Middle frontal gyrus (tissue), 1 donor: ENCODE measurements at regions not wholly inside any gene's neighbourhood (a gene's known extent, or its start where the extent isn't known, plus 50 kb on each side); places are given as distances from the start of the nearest gene placed in this dataset.
"Not testable (repeated sequence)": the region's sequence is repeated elsewhere in the genome, so short reads cannot be mapped to it uniquely, and the experiment has no call there.

Experiments
- DNase-seq: peaks from one replicate; pipeline ENCODE4 v3.0.0-alpha.2; 2015; ENCODE audit warnings: low spot score; ENCODE audit errors: extremely low spot score

- no peak for DNase-seq
Observed at GRCh38 chr5:156170351-156170961, 156.5 kb upstream of the SGCD start.

DNA sequence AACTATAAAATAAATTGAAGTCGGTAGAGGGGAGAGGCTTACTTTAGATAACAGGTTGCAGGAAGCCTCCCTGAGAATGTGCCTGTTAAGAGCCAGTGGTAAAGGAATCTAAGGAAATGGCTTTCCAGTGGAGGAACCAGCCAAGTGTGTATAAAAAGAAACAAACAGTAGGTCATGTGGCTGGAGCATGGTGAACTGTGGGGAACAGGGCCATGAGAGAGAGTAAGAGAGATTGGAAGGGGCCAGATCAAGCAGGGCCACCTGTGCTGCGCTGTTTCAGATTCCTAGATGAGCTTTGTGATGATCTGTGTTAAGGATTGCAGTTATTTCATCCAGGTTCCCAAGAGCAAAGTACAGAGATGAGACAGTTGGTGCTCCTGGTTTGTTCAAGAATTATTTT lies 152.7 kb upstream of the SGCD start:
- DNase-seq = no peak

- no peak for DNase-seq
Observed at GRCh38 chr5:156178117-156178516, 148.8 kb upstream of the SGCD start.

DNA sequence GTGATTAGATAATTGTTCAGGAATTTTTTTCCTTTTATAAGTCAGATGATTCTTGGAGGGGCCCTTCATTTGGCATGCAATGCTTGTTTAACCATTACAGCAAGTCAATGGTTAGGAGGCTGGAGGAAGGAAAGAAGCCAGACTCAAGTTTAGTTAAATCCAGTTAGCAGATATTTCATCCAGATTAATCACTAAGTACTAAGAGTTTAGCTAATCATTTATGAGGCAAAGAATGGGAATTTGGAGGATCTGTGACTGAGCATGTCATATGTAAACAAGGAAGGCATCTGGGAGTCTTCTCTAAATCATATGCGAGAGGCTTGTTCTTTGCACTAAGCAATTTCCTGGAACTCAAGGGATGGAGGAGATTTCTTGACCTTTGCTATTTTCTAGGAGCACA lies 145.3 kb upstream of the SGCD start:
- DNase-seq = no peak

- no peak for DNase-seq
Observed at GRCh38 chr5:156182174-156182967, 144.6 kb upstream of the SGCD start.

DNA sequence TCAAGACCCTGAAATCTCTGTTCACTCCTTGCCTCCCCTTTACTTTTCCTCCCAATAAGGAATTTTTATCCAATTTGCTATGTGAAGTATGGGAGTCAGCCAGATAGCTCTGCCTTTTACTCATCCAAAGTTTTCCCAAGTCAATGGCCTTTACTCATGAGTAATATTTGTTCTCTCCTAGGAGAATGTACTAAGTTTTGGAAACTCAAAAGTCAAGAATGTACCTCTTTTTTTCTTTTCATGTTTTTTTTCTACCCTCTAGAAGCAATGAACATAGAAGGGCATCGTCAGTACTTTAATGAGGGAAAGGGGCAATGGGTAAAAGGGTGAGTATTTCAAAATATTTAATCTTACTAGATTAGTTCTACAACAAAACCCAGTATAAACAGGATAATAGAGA lies 140.2 kb upstream of the SGCD start:
- no peak for DNase-seq

DNA sequence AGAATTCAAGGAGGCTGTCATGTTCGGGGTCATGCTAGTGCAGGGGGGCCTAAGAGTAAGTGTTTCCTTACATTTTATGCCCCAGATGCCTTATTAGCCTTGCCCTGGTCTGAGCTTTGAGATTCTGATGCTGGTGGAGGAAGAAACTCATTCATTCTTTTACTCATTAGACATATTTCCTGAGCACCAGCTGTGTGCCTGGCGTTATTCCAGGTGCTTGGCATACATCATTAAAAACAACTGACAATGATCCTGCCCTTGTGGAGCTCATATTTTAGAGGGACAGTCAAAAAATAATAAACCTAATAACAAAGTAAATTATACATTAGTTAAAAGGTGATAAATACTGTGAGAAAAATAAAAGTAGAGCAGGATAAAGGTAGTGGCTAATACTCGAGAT lies 138.9 kb upstream of the SGCD start:
- DNase-seq = no peak

GRCh38 chr5:156189628-156190027 lies 137.3 kb upstream of the SGCD start:
- DNase-seq = no peak

GRCh38 chr5:156191547-156191946 lies 135.4 kb upstream of the SGCD start:
- no peak for DNase-seq

GRCh38 chr5:156197042-156197635 lies 129.8 kb upstream of the SGCD start:
- no peak for DNase-seq

DNA sequence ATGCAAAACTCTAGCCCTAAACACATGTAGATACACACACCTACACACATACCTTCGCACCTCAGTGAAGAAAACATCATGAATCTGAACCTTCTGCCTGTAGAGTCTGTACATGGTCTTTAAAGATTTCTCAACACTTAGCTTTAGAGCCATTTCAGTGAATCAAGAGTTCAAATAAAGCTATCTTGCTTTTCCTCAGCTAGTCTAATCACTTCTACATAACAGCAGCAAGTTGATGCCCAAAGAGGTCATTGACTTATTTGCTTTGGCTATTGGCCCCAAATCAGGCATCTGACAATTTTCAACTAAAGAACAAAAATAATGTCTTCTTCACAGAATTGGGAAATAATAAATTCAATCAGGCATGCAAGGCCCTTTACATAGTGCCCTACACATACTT lies 127.9 kb upstream of the SGCD start:
- no peak for DNase-seq

DNA sequence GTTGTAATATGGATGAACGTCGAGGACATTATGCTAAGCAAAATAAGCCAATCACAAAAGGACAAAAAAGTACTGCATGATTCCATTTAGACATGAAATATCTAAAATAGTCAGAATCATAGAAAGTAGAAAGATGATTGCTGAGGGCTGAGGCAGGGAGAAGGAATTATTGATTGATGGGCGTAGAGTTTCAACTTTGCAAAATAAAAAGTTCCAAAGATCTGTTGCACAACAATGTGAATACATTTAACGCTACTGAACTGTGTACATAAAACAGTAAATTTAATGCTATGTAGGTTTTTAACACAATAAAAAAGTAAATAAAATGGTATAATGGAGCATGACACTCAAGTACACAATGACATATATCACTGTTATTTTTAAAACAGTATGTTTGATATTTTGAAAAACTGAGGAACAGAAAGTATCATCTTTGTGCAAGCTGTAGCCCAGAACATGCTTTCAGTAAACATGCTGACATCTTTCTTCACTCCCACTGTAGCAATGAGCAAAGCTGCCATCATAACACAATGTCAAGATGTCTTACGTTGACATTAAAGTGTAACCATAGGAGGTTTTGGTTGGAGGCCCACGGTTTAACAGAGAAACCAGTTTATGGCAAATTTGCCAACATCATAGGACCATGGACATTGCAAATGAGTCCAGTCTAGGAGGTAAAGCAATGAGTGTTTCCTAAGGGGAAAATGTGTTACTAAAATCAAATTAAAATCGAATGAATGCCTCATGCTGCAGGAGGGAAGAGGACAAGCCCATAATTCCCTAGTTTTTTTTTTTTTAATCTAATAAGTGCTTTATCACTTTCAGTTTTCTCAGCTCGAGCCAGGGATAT lies 125.8 kb upstream of the SGCD start:
- no peak for DNase-seq

GRCh38 chr5:156201788-156202403 lies 125.1 kb upstream of the SGCD start:
- no peak for DNase-seq

GRCh38 chr5:156208271-156208670 lies 118.7 kb upstream of the SGCD start:
- no peak for DNase-seq

DNA sequence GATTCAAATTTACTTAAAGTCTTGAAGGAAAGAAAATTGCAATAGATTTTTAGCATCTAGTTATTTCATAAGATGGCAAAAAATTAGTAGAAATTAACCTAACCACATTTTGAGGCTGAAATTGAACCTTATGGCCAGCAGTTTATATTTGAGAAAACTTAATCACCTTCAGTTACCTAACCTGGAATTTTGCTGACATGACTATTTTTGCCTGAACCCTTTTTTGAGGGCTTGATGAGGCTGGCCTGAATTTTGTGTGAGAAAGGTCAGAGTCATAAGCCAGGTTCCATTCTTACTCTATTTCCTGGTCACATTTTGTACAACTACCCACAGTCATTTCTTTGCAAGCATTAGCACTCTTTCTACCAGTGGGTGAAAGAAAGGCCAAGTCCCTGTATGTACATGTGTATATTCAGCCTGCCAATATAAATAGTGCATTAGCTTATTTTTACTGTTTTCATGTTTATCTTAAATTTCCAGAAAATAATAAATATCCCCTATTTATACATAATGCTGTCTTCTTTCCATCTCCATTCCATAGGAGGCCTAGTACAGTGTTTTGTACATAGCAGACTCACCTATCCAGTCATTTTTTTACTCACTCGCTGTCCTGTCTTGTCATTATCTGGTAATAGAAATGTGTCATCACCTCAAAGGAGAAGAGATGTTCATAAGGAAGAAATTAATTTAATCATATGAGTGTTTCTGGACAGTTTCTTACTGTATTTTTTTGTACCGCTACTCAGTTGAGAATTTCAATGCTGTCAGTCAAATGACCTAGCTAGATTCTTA lies 108.4 kb upstream of the SGCD start:
- DNase-seq = no peak

GRCh38 chr5:156219483-156220005 lies 107.4 kb upstream of the SGCD start:
- DNase-seq = no peak

DNA sequence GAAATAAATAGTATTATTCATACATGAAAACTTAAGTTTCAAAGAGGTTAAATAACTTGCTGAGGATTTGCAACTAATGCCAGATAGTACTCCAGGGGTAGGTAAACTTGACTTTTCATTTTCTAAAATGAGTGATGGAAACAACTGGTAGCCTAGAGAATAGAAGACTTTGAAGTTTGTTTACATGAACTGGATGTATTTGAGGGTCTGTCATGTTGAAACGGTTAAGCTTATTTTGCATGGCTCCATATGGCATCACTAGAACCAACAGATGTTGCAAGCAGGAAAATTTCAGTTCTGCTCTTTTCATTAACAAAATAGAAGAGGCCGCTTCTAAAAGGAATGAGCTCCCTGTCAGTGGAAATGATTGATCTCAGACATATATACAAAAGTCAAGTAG lies 105.1 kb upstream of the SGCD start:
- DNase-seq = no peak

DNA sequence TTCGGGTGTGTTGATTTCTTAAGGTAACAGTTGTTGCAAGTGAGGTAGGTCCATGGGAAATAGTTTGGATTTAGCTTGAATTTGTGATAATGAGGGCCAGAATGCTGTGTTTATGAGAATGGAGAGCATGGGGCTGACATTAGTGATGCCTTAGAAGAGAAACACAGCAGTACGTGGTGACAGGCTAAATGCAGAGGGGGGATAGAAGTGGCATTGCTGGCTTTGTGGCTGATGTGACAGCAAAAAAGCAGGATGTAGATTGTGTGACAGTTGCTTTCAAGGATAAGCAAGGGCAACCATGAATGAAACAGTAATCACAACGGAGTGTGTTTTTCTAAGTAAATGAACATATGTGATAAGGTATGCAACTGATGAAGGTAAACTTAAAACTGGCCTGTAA lies 103.4 kb upstream of the SGCD start:
- no peak for DNase-seq

- not testable (repeated sequence) for DNase-seq
Observed at GRCh38 chr5:156226485-156226884, 100.5 kb upstream of the SGCD start.

- no peak for DNase-seq
Observed at GRCh38 chr5:156230887-156231286, 96.1 kb upstream of the SGCD start.
